A673 (cell line): ENCODE measurements at regions not wholly inside any gene's neighbourhood (a gene's known extent, or its start where the extent isn't known, plus 50 kb on each side); places are given as distances from the start of the nearest gene placed in this dataset.

Experiments
- EZH2 ChIP-seq: fragments of 200-600 bp; sonication (generic); IDR thresholded peaks from 2 replicates; pipeline ENCODE4 v1.6.1; 2017; ENCODE audit warnings: borderline replicate concordance, low read depth, mild to moderate bottlenecking, mixed read lengths, antibody characterized with exemption, low read length; ENCODE audit not compliant: poor library complexity, severe bottlenecking
- TF ChIP-seq, protein P1 (sequence below): fragments of 300-800, 200-600 bp; sonication (generic); conservative IDR thresholded peaks from 2 replicates; pipeline ENCODE4 v1.5.1; 2017; ENCODE audit warnings: low read depth, mild to moderate bottlenecking, antibody characterized with exemption, low read length, moderate library complexity, mixed read lengths

DNA sequence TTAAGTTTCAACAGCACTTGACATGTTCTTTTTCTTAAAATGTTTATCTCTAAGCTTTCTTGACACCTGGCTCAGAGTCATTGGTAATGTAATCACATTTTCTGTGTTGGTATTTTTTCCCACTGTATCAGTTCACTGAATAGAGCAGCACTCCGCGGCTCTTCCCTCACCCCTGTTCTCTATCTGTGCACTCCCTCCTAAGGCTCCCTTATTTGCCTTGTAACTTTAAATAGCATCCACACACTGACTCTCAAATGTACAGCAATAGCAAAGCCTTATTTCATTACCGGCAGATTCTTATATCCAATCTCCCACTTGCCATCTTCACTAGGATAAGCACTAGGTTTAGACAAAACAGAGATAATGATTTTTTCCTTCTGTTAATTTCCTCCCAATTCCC lies 935.5 kb upstream of the SLC10A2 start:
- TF ChIP-seq, protein P1, sequence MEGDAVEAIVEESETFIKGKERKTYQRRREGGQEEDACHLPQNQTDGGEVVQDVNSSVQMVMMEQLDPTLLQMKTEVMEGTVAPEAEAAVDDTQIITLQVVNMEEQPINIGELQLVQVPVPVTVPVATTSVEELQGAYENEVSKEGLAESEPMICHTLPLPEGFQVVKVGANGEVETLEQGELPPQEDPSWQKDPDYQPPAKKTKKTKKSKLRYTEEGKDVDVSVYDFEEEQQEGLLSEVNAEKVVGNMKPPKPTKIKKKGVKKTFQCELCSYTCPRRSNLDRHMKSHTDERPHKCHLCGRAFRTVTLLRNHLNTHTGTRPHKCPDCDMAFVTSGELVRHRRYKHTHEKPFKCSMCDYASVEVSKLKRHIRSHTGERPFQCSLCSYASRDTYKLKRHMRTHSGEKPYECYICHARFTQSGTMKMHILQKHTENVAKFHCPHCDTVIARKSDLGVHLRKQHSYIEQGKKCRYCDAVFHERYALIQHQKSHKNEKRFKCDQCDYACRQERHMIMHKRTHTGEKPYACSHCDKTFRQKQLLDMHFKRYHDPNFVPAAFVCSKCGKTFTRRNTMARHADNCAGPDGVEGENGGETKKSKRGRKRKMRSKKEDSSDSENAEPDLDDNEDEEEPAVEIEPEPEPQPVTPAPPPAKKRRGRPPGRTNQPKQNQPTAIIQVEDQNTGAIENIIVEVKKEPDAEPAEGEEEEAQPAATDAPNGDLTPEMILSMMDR, result no peak
- TF ChIP-seq EZH2, result no peak
